NCI-H345 (cell line): ENCODE measurements at regions not wholly inside any gene's neighbourhood (a gene's known extent, or its start where the extent isn't known, plus 50 kb on each side); places are given as distances from the start of the nearest gene placed in this dataset.
"Not testable (repeated sequence)": the region's sequence is repeated elsewhere in the genome, so short reads cannot be mapped to it uniquely, and the experiment has no call there.

ENCODE experiments used
- DNase-seq: peaks from one replicate; lab custom pipeline; 2025; lab: John Stamatoyannopoulos, UW

- DNase-seq = no peak
Observed at GRCh38 chr6:65997539-65997938, 290.5 kb upstream of the EYS start.

GRCh38 chr6:65996096-65996495 lies 289.1 kb upstream of the EYS start:
- DNase-seq = no peak

GRCh38 chr6:65989676-65990075 lies 282.6 kb upstream of the EYS start:
- no peak for DNase-seq

GRCh38 chr6:65988006-65988405 lies 281.0 kb upstream of the EYS start:
- no peak for DNase-seq

GRCh38 chr6:65984089-65984488 lies 277.1 kb upstream of the EYS start:
- DNase-seq = no peak

GRCh38 chr6:65979120-65979519 lies 272.1 kb upstream of the EYS start:
- no peak for DNase-seq

GRCh38 chr6:65971252-65971651 lies 264.2 kb upstream of the EYS start:
- not testable (repeated sequence) for DNase-seq

- DNase-seq = no peak
Observed at GRCh38 chr6:65964261-65964660, 257.2 kb upstream of the EYS start.

GRCh38 chr6:65955034-65955433 lies 248.0 kb upstream of the EYS start:
- DNase-seq = no peak

- DNase-seq = no peak
Observed at GRCh38 chr6:65948062-65948461, 241.0 kb upstream of the EYS start.

- no peak for DNase-seq
Observed at GRCh38 chr6:65943548-65943947, 236.5 kb upstream of the EYS start.

GRCh38 chr6:65943051-65943450 lies 236.0 kb upstream of the EYS start:
- DNase-seq = no peak

GRCh38 chr6:65938000-65938399 lies 231.0 kb upstream of the EYS start:
- no peak for DNase-seq

GRCh38 chr6:65935412-65935811 lies 228.4 kb upstream of the EYS start:
- DNase-seq = no peak

- DNase-seq = no peak
Observed at GRCh38 chr6:65933390-65933789, 226.4 kb upstream of the EYS start.

GRCh38 chr6:65927141-65927540 lies 220.1 kb upstream of the EYS start:
- DNase-seq = no peak

- DNase-seq = no peak
Observed at GRCh38 chr6:65924411-65924810, 217.4 kb upstream of the EYS start.

GRCh38 chr6:65922049-65922448 lies 215.0 kb upstream of the EYS start:
- no peak for DNase-seq

GRCh38 chr6:65908065-65908464 lies 201.0 kb upstream of the EYS start:
- DNase-seq = no peak

- DNase-seq = no peak
Observed at GRCh38 chr6:65903992-65904391, 197.0 kb upstream of the EYS start.

GRCh38 chr6:65900928-65901327 lies 193.9 kb upstream of the EYS start:
- DNase-seq = no peak

GRCh38 chr6:65896140-65896539 lies 189.1 kb upstream of the EYS start:
- no peak for DNase-seq

GRCh38 chr6:65876668-65877067 lies 169.6 kb upstream of the EYS start:
- DNase-seq = no peak

- no peak for DNase-seq
Observed at GRCh38 chr6:65852369-65852852, 145.4 kb upstream of the EYS start.

GRCh38 chr6:65830151-65830550 lies 123.1 kb upstream of the EYS start:
- no peak for DNase-seq
